GM10248 (cell line): ENCODE measurements at regions not wholly inside any gene's neighbourhood (a gene's known extent, or its start where the extent isn't known, plus 50 kb on each side); places are given as distances from the start of the nearest gene placed in this dataset.

ENCODE experiments used
- CTCF ChIA-PET: fragments of 300-600 bp; sonication (Branson Sonifier 250); formaldehyde crosslinking; extraction: SDS; loops from one replicate; lab custom pipeline; 2021; ENCODE audit warnings: antibody characterized with exemption; lab: Yijun Ruan, JAX
- POLR2A ChIA-PET: fragments of 350-650 bp; sonication (Branson Sonifier 250); formaldehyde crosslinking; extraction: SDS; loops from one replicate; lab custom pipeline; 2020; ENCODE audit warnings: antibody characterized with exemption; lab: Yijun Ruan, JAX
- DNase-seq: peaks from one replicate; pipeline ENCODE4 v3.0.0; 2012; ENCODE audit errors: extremely low spot score
- CTCF ChIP-seq: IDR thresholded peaks from 2 replicates; pipeline ENCODE4 v1.5.1; 2012; ENCODE audit warnings: mild to moderate bottlenecking, low read depth; ENCODE audit errors: extremely low read depth, missing control alignments, control extremely low read depth

GRCh38 chr17:409848-410542 lies 57.4 kb upstream of the RPH3AL start:
- POLR2A ChIA-PET, result no interaction called here
- peak; percentile 98 for DNase-seq
- CTCF ChIA-PET, result interaction anchor here (3.1 to 3.2 kb wide), 3 partner anchors 12 to 571 kb away, joined by 17 to 167 read pairs (median 25); partner anchors contain the start of gene NXN
- TF ChIP-seq CTCF, result no peak

- ChIA-PET POLR2A (no interaction called here), CTCF (no interaction called here)
- DNase-seq, result no peak
Observed at GRCh38 chr17:409308-409847, 56.8 kb upstream of the RPH3AL start.

GRCh38 chr17:404703-405102 lies 52.1 kb upstream of the RPH3AL start:
- no peak for DNase-seq
- TF ChIP-seq CTCF, result no peak
- ChIA-PET POLR2A (no interaction called here), CTCF (no interaction called here)

More at GRCh38 chr17:409308-409847, 56.8 kb upstream of the RPH3AL start:
- TF ChIP-seq CTCF, result no peak
